K562 (cell line): ENCODE measurements at regions not wholly inside any gene's neighbourhood (a gene's known extent, or its start where the extent isn't known, plus 50 kb on each side); places are given as distances from the start of the nearest gene placed in this dataset.

Experiments
- ATAC-seq: fragments of 200-7000 bp; cut with Tn5 transposase; 3 replicates; pipeline ENCODE4 v1.9.1; 2020; ENCODE audit warnings: moderate library complexity
- BruUV-seq: library from RNA; stranded (reverse); fragments of 400-500 nt; replicated peaks from 2 replicates; lab custom pipeline; 2021; lab: Mats Ljungman, UMichigan
- CTCF ChIA-PET: fragments of 300-600 bp; formaldehyde crosslinking; extraction: SDS; loops from one replicate; lab custom pipeline; 2021; ENCODE audit warnings: low intra/inter-chr PET ratio; lab: Yijun Ruan, JAX
- POLR2A ChIA-PET: fragments of 300-600, 350-650 bp; sonication (Branson Sonifier 250); formaldehyde crosslinking; extraction: SDS; loops from one replicate; lab custom pipeline; 2021; ENCODE audit warnings: antibody characterized with exemption, inconsistent platforms; lab: Yijun Ruan, JAX
- DNase-seq, 4 experiments: peaks; one replicate each; pipeline versions ENCODE4 v3.0.0 to v3.0.0-alpha.2; 2011 to 2018; ENCODE audit warnings: low spot score in 3 of 4, mixed read lengths in 3 of 4; ENCODE audit errors: extremely low read depth in 1 of 4
- FAIRE-seq: peaks from 2 replicates; lab custom pipeline; 2011; peaks lifted over from hg19 to GRCh38; lab: Jason Lieb, UNC
- H2AFZ ChIP-seq: 2 replicates; pipeline ENCODE4 v1.6.0; 2011; ENCODE audit warnings: low read depth, low read length, control low read depth, inconsistent platforms
- H3K27ac ChIP-seq: fragments of 200-600 bp; 3 replicates; pipeline ENCODE4 v1.8.0; 2011; ENCODE audit warnings: low read depth, mild to moderate bottlenecking, control low read depth, inconsistent platforms, low read length, moderate library complexity, mixed read lengths; ENCODE audit errors: extremely low read depth
- H3K27me3 ChIP-seq, 2 experiments: fragments of 300-600 bp in 1 of 2; 2 replicates in 1 of 2; 3 replicates in 1 of 2; pipeline versions ENCODE4 v1.6.0 to v1.8.0; 2011; ENCODE audit warnings: inconsistent platforms in 2 of 2, low read length in 2 of 2, mild to moderate bottlenecking in 1 of 2, mixed read lengths in 1 of 2, moderate library complexity in 1 of 2; ENCODE audit not compliant: control insufficient read depth in 2 of 2, insufficient read depth in 2 of 2
- H3K36me3 ChIP-seq: fragments of 300-600 bp; 3 replicates; pipeline ENCODE4 v1.8.0; 2011; ENCODE audit warnings: mild to moderate bottlenecking, low read length, inconsistent platforms; ENCODE audit not compliant: control insufficient read depth, insufficient read depth
- H3K4me1 ChIP-seq, 2 experiments: fragments of 200-600 bp in 1 of 2; replicated peaks in 1 of 2; 2 replicates in 1 of 2; 3 replicates in 1 of 2; pipeline versions ENCODE4 v1.5.1 to v1.8.0; 2011; ENCODE audit warnings: inconsistent platforms in 2 of 2, low read length in 2 of 2, mild to moderate bottlenecking in 1 of 2, mixed read lengths in 1 of 2, moderate library complexity in 1 of 2; ENCODE audit not compliant: control insufficient read depth in 2 of 2, insufficient read depth in 2 of 2
- H3K4me2 ChIP-seq: 2 replicates; pipeline ENCODE4 v1.6.1; 2011; ENCODE audit warnings: low read length, control low read depth, inconsistent platforms, mixed read lengths; ENCODE audit not compliant: insufficient read depth
- H3K4me3 ChIP-seq: fragments of 200-600 bp; sonication (generic), shearing (Covaris generic); 2 replicates; pipeline ENCODE4 v1.5.1; 2016; ENCODE audit warnings: control low read depth, inconsistent platforms
- H3K79me2 ChIP-seq: fragments of 200-600 bp; 3 replicates; pipeline ENCODE4 v1.8.0; 2011; ENCODE audit warnings: low read length, inconsistent platforms; ENCODE audit not compliant: control insufficient read depth, insufficient read depth
- H3K9ac ChIP-seq, 2 experiments: 2 replicates each; pipeline versions ENCODE4 v1.6.0 to v1.6.1; 2011; ENCODE audit warnings: low read depth in 2 of 2, low read length in 2 of 2, control low read depth in 1 of 2, inconsistent platforms in 1 of 2, mild to moderate bottlenecking in 1 of 2, mixed read lengths in 1 of 2; ENCODE audit not compliant: insufficient read depth in 1 of 2
- H3K9me1 ChIP-seq: one replicate; pipeline ENCODE4 v1.6.0; 2011; ENCODE audit warnings: inconsistent platforms, mild to moderate bottlenecking, low read length, moderate library complexity; ENCODE audit not compliant: control insufficient read depth, insufficient read depth
- H3K9me3 ChIP-seq: replicated peaks from 2 replicates; pipeline ENCODE4 v1.5.1; 2011; ENCODE audit warnings: low read depth, low read length, inconsistent platforms; ENCODE audit not compliant: control insufficient read depth, insufficient read depth
- H4K20me1 ChIP-seq: replicated peaks from 2 replicates; pipeline ENCODE4 v1.6.1; 2011; ENCODE audit warnings: low read length, inconsistent platforms, mixed read lengths; ENCODE audit not compliant: control insufficient read depth, insufficient read depth
- ARID2 ChIP-seq: fragments of 450-650 bp; IDR thresholded peaks from 2 replicates; pipeline ENCODE4 v1.6.1; 2017; ENCODE audit warnings: antibody characterized with exemption, mild to moderate bottlenecking
- CEBPG ChIP-seq, 3 experiments: fragments of 200-800 bp in 1 of 3; sonication (Bioruptor generic) in 1 of 3; sonication (generic) in 1 of 3; formaldehyde crosslinking in 1 of 3; IDR thresholded peaks in 2 of 3; conservative IDR thresholded peaks in 1 of 3; 2 replicates each; pipeline versions ENCODE4 v1.6.1 to v1.8.0; 2016 to 2022; ENCODE audit warnings: missing compliant biosample characterization in 2 of 3, missing genetic modification characterization in 2 of 3, mild to moderate bottlenecking in 1 of 3, missing genetic modification reagents in 1 of 3
- CHD2 ChIP-seq: IDR thresholded peaks from 2 replicates; pipeline ENCODE4 v1.6.1; 2011; ENCODE audit warnings: low read depth, low read length
- CREM ChIP-seq: IDR thresholded peaks from 2 replicates; pipeline ENCODE4 v1.6.1; 2014; ENCODE audit warnings: antibody characterized with exemption, low read depth
- EP300 ChIP-seq: IDR thresholded peaks from 2 replicates; pipeline ENCODE4 v1.6.1; 2012; ENCODE audit warnings: low read length, improper control_type of control experiment
- FOXJ3 ChIP-seq: sonication (generic); formaldehyde crosslinking; IDR thresholded peaks from 2 replicates; pipeline ENCODE4 v1.4.0; 2020; ENCODE audit warnings: mild to moderate bottlenecking, missing genetic modification reagents
- MEF2D ChIP-seq: conservative IDR thresholded peaks from 2 replicates; pipeline ENCODE4 v1.6.1; 2016; ENCODE audit warnings: low read depth, missing genetic modification characterization, missing compliant biosample characterization
- NFXL1 ChIP-seq: fragments of 450-650 bp; formaldehyde crosslinking; IDR thresholded peaks from 2 replicates; pipeline ENCODE4 v1.4.0; 2021; ENCODE audit warnings: mild to moderate bottlenecking
- NR3C1 ChIP-seq: sonication (generic); formaldehyde crosslinking; IDR thresholded peaks from 2 replicates; pipeline ENCODE4 v1.8.1; 2022; ENCODE audit warnings: missing genetic modification reagents
- NRF1 ChIP-seq, 2 experiments: fragments of 450-650 bp; IDR thresholded peaks in 1 of 2; conservative IDR thresholded peaks in 1 of 2; 2 replicates each; pipeline ENCODE4 v1.6.1; 2014; ENCODE audit warnings: mild to moderate bottlenecking in 2 of 2
- PATZ1 ChIP-seq: fragments of 250-450 bp; sonication (Bioruptor Pico); IDR thresholded peaks from 2 replicates; pipeline ENCODE4 v1.5.0; 2020; ENCODE audit warnings: mild to moderate bottlenecking, borderline replicate concordance
- PHB2 ChIP-seq: fragments of 450-650 bp; IDR thresholded peaks from 2 replicates; pipeline ENCODE4 v1.6.1; 2017; ENCODE audit warnings: low read depth
- POLR2H ChIP-seq: IDR thresholded peaks from 2 replicates; pipeline ENCODE4 v1.6.1; 2016; ENCODE audit warnings: missing genetic modification characterization, low read depth, mild to moderate bottlenecking, control low read depth, missing compliant biosample characterization, moderate library complexity
- POU5F1 ChIP-seq: fragments of 150-350 bp; IDR thresholded peaks from 2 replicates; pipeline ENCODE4 v1.6.1; 2014; ENCODE audit warnings: borderline replicate concordance, low read length, low read depth, mild to moderate bottlenecking; ENCODE audit not compliant: partially characterized antibody
- SPI1 ChIP-seq: IDR thresholded peaks from 2 replicates; pipeline ENCODE4 v1.6.1; 2011; ENCODE audit warnings: low read depth, low read length, control low read depth, borderline replicate concordance
- TFE3 ChIP-seq: fragments of 450-650 bp; formaldehyde crosslinking; IDR thresholded peaks from 2 replicates; pipeline ENCODE4 v1.4.0; 2020; ENCODE audit warnings: mild to moderate bottlenecking, mixed read lengths
- WHSC1 ChIP-seq: IDR thresholded peaks from one replicate; pipeline ENCODE4 v1.6.1; 2012; ENCODE audit warnings: low read length, control low read depth, inconsistent platforms
- ZBTB17 ChIP-seq: fragments of 450-650 bp; formaldehyde crosslinking; IDR thresholded peaks from 2 replicates; pipeline ENCODE4 v1.4.0; 2020; ENCODE audit warnings: mild to moderate bottlenecking
- ZNF766 ChIP-seq: fragments of 200-800 bp; sonication (Bioruptor generic); conservative IDR thresholded peaks from 2 replicates; pipeline ENCODE4 v1.6.1; 2016; ENCODE audit warnings: missing genetic modification characterization, missing compliant biosample characterization
- WGBS: fragments of 100-300 bp; shearing (Covaris generic); methylation state at CpG from one replicate; pipeline ENCODE4 v1.1.6; 2016; ENCODE audit warnings: low coverage, mixed read lengths; ENCODE audit not compliant: insufficient coverage; ENCODE audit errors: missing lambda C conversion rate; 5-methylcytosine and 5-hydroxymethylcytosine counted together
- in situ Hi-C: fragments of 300-500 bp; cut with MboI; formaldehyde crosslinking; loops from 4 replicates; pipeline ENCODE4 v1.15.0; 2018; ENCODE audit warnings: inconsistent platforms, mixed read lengths
- intact Hi-C: fragments of 100-400 bp; cut with micrococcal nuclease; formaldehyde crosslinking; loops from 2 replicates; pipeline ENCODE4 v1.14.2; 2022

- peak overlapping the region; percentile 79 for H2AFZ ChIP-seq
- ATAC-seq, result peak; percentile 26
- POLR2A ChIA-PET, result interaction anchor here (0.8 to 1.6 kb wide), 5 partner anchors 10 to 263 kb away, joined by 3 to 4 read pairs (median 3); no protein-coding TSS in a partner anchor
- TF ChIP-seq ZNF766 (CRISPR knock-in tag), result 0 out of 2 replicates have a peak, but pooled peaks have one; percentile 2
- TF ChIP-seq FOXJ3, result no peak
- no peak for TF ChIP-seq PATZ1
- TF ChIP-seq ARID2, result no peak
- no peak for TF ChIP-seq POLR2H (tag)
- TF ChIP-seq CEBPG (CRISPR knock-in tag; IDR thresholded peaks at IDR 0.05), result no peak
- TF ChIP-seq CEBPG (tag; conservative IDR thresholded peaks at IDR 0.05 in 1 of 2, IDR thresholded peaks at IDR 0.05 in 1 of 2), result 0 out of 4 replicates have a peak, but pooled peaks of 1 of the 2 experiments have one; percentile 18
- no peak for TF ChIP-seq TFE3 (CRISPR knock-in tag)
- no peak for TF ChIP-seq WHSC1
- no peak for TF ChIP-seq PHB2
- 0 out of 2 replicates have a peak, but pooled peaks have one; percentile 16 for TF ChIP-seq MEF2D
- TF ChIP-seq ZBTB17 (CRISPR knock-in tag), result no peak
- TF ChIP-seq CHD2, result no peak
- TF ChIP-seq EP300, result no peak
- TF ChIP-seq CREM, result 0 out of 2 replicates have a peak, but pooled peaks have one; percentile 22
- TF ChIP-seq SPI1, result peak; percentile 97
- no peak for TF ChIP-seq POU5F1
- no peak for TF ChIP-seq NR3C1 (CRISPR knock-in tag)
- TF ChIP-seq NRF1 (conservative IDR thresholded peaks at IDR 0.05 in 1 of 2, IDR thresholded peaks at IDR 0.05 in 1 of 2), result peak; percentile 29 to 33; a peak in 2 of 4 replicates
- TF ChIP-seq NFXL1 (CRISPR knock-in tag), result no peak
Observed at GRCh38 chr2:12452185-12452584, 264.6 kb upstream of the TRIB2 start.

More at GRCh38 chr2:12452185-12452584, 264.6 kb upstream of the TRIB2 start:
- Histone ChIP-seq H3K36me3 (no peaks in the 10 kb centered on the region), H3K4me1 (peaks cover 15 to 51% of the 10 kb centered on the region in 2 experiments; a peak in 4 of 5 replicates), H3K9me1 (no peaks in the 10 kb centered on the region), H3K27me3 (no peaks in the 10 kb centered on the region), H3K4me3 (no peak overlapping the region), H3K9ac (peak overlapping the region in 1 of 2 experiments; percentile 61; a peak in 2 of 4 replicates), H3K79me2 (no peaks in the 10 kb centered on the region), H3K9me3 (0 out of 2 replicates have a peak, but pooled peaks cover 2% of the 10 kb centered on the region), H3K27ac (peak overlapping the region; percentile 64; the same call in 2 of the 3 replicates), H4K20me1 (no peaks in the 10 kb centered on the region), H3K4me2 (peak overlapping the region; percentile 68)
- FAIRE-seq (no peak), DNase-seq (peak in 1 of 4 experiments; percentile 45)
- 0% methylated on average over 2 of the region's 2 CpGs for WGBS
- in situ Hi-C loops (no loop called here), intact Hi-C loops (loop anchor here (2.0 kb wide), 1 partner anchor 63 kb away; no protein-coding TSS in a partner anchor)
- no TSS peak for BruUV-seq
- CTCF ChIA-PET, result interaction anchor here (0.6 kb wide), 1 partner anchor 623 kb away, joined by 3 read pairs; no protein-coding TSS in a partner anchor
